Stimulated activated CD4-positive, alpha-beta T cell treated with anti-CD3 and anti-CD28 coated beads, TNF-alpha, amount 100 ng/mL, for 48 hours (primary cell): ENCODE measurements at regions not wholly inside any gene's neighbourhood (a gene's known extent, or its start where the extent isn't known, plus 50 kb on each side); places are given as distances from the start of the nearest gene placed in this dataset.
"Not testable (repeated sequence)": the region's sequence is repeated elsewhere in the genome, so short reads cannot be mapped to it uniquely, and the experiment has no call there.

Source experiments
- DNase-seq, 3 donors: peaks; one replicate each; pipeline ENCODE4 v3.0.0-alpha.2; 2020; ENCODE audit warnings: low read depth in 3 of 3

GRCh38 chr12:127991485-127991884 is 275.5 kb upstream of the TMEM132C start:
- DNase-seq = no peak

- DNase-seq = no peak
Observed at GRCh38 chr12:127998988-127999387, 268.0 kb upstream of the TMEM132C start.

GRCh38 chr12:128004383-128004938 is 262.5 kb upstream of the TMEM132C start:
- no peak for DNase-seq

- no peak for DNase-seq
Observed at GRCh38 chr12:128007250-128007649, 259.7 kb upstream of the TMEM132C start.

GRCh38 chr12:128008341-128008740 is 258.6 kb upstream of the TMEM132C start:
- no peak for DNase-seq

- DNase-seq = no peak
Observed at GRCh38 chr12:128009108-128009507, 257.9 kb upstream of the TMEM132C start.

GRCh38 chr12:128012110-128012509 is 254.9 kb upstream of the TMEM132C start:
- no peak for DNase-seq

- DNase-seq = no peak
Observed at GRCh38 chr12:128015276-128015675, 251.7 kb upstream of the TMEM132C start.

- DNase-seq = no peak
Observed at GRCh38 chr12:128018067-128018466, 248.9 kb upstream of the TMEM132C start.

- no peak for DNase-seq
Observed at GRCh38 chr12:128019996-128020544, 246.9 kb upstream of the TMEM132C start.

GRCh38 chr12:128021561-128021960 is 245.4 kb upstream of the TMEM132C start:
- no peak for DNase-seq

GRCh38 chr12:128025589-128026245 is 241.3 kb upstream of the TMEM132C start:
- DNase-seq = no peak

GRCh38 chr12:128026696-128027574 is 240.0 kb upstream of the TMEM132C start:
- DNase-seq = no peak

- DNase-seq = no peak
Observed at GRCh38 chr12:128033473-128033872, 233.5 kb upstream of the TMEM132C start.

GRCh38 chr12:128040971-128041370 is 226.0 kb upstream of the TMEM132C start:
- DNase-seq = no peak

GRCh38 chr12:128042283-128042682 is 224.7 kb upstream of the TMEM132C start:
- not testable (repeated sequence) for DNase-seq

GRCh38 chr12:128042825-128043224 is 224.1 kb upstream of the TMEM132C start:
- no peak for DNase-seq

- DNase-seq = no peak
Observed at GRCh38 chr12:128043317-128043716, 223.7 kb upstream of the TMEM132C start.

GRCh38 chr12:128047266-128048060 is 219.5 kb upstream of the TMEM132C start:
- no peak for DNase-seq

GRCh38 chr12:128052331-128052730 is 214.6 kb upstream of the TMEM132C start:
- no peak for DNase-seq

- DNase-seq = no peak
Observed at GRCh38 chr12:128052777-128053176, 214.2 kb upstream of the TMEM132C start.

GRCh38 chr12:128055567-128055966 is 211.4 kb upstream of the TMEM132C start:
- DNase-seq = no peak
